SK-N-SH (cell line): ENCODE measurements at regions not wholly inside any gene's neighbourhood (a gene's known extent, or its start where the extent isn't known, plus 50 kb on each side); places are given as distances from the start of the nearest gene placed in this dataset.

Source experiments
- CTCF ChIA-PET: fragments of 300-600, 350-600 bp; formaldehyde crosslinking; extraction: SDS; loops from one replicate; lab custom pipeline; 2021; lab: Yijun Ruan, JAX
- POLR2A ChIA-PET: fragments of 350-600 bp; sonication (Branson Sonifier 250); formaldehyde crosslinking; extraction: SDS; loops from one replicate; lab custom pipeline; 2020; ENCODE audit warnings: antibody characterized with exemption, inconsistent platforms; lab: Yijun Ruan, JAX
- DNase-seq: peaks from one replicate; pipeline ENCODE4 v3.0.0; 2012
- H2AFZ ChIP-seq: fragments of 200-600 bp; sonication (generic); 2 replicates; pipeline ENCODE4 v1.8.1; 2016; ENCODE audit warnings: antibody characterized with exemption, mild to moderate bottlenecking, low read depth
- H3F3A ChIP-seq: fragments of 200-600 bp; sonication (generic); replicated peaks from 2 replicates; pipeline ENCODE3; 2016; ENCODE audit warnings: antibody characterized with exemption, mild to moderate bottlenecking; ENCODE audit not compliant: insufficient read depth
- H3K27ac ChIP-seq, 2 experiments: fragments of 200-500 bp in 1 of 2; fragments of 200-600 bp in 1 of 2; sonication (Bioruptor generic) in 1 of 2; sonication (generic), shearing (Covaris generic) in 1 of 2; 2 replicates each; pipeline versions ENCODE4 v1.5.1 to v1.6.1; 2014 to 2016; ENCODE audit warnings: low read depth in 2 of 2, inconsistent platforms in 1 of 2, low read length in 1 of 2, mild to moderate bottlenecking in 1 of 2, mixed read lengths in 1 of 2
- H3K27me3 ChIP-seq: fragments of 200-600 bp; sonication (generic), shearing (Covaris generic); 2 replicates; pipeline ENCODE4 v1.6.1; 2016; ENCODE audit warnings: mixed run types; ENCODE audit not compliant: insufficient read depth
- H3K36me3 ChIP-seq, 2 experiments: fragments of 200-500 bp in 1 of 2; fragments of 200-600 bp in 1 of 2; sonication (Bioruptor generic) in 1 of 2; sonication (generic) in 1 of 2; replicated peaks in 1 of 2; 2 replicates each; pipeline versions ENCODE3 to v1.5.1; 2014 to 2016; ENCODE audit warnings: low read length in 1 of 2, mild to moderate bottlenecking in 1 of 2; ENCODE audit not compliant: insufficient read depth in 2 of 2, control insufficient read depth in 1 of 2
- H3K4me1 ChIP-seq, 2 experiments: fragments of 200-500 bp in 1 of 2; fragments of 200-600 bp in 1 of 2; sonication (Bioruptor generic) in 1 of 2; sonication (generic), shearing (Covaris generic) in 1 of 2; 2 replicates each; pipeline versions ENCODE4 v1.5.1 to v1.6.1; 2014 to 2016; ENCODE audit warnings: low read depth in 1 of 2, low read length in 1 of 2, mixed run types in 1 of 2; ENCODE audit not compliant: insufficient read depth in 2 of 2, control insufficient read depth in 1 of 2
- H3K4me2 ChIP-seq: fragments of 200-600 bp; sonication (generic), shearing (Covaris generic); 2 replicates; pipeline ENCODE4 v1.6.1; 2017; ENCODE audit warnings: mixed run types
- H3K4me3 ChIP-seq, 2 experiments: fragments of 200-500 bp in 1 of 2; fragments of 200-600 bp in 1 of 2; sonication (Bioruptor generic) in 1 of 2; sonication (generic), shearing (Covaris generic) in 1 of 2; 2 replicates each; pipeline versions ENCODE4 v1.5.1 to v1.8.1; 2014 to 2016; ENCODE audit warnings: low read depth in 2 of 2, inconsistent platforms in 1 of 2, low read length in 1 of 2, mild to moderate bottlenecking in 1 of 2, mixed read lengths in 1 of 2, moderate library complexity in 1 of 2
- H3K79me2 ChIP-seq: fragments of 200-600 bp; sonication (generic); 2 replicates; pipeline ENCODE4 v1.8.1; 2017; ENCODE audit warnings: mild to moderate bottlenecking; ENCODE audit not compliant: insufficient read depth
- H3K9ac ChIP-seq: fragments of 200-600 bp; sonication (generic); 2 replicates; pipeline ENCODE4 v1.6.1; 2017; ENCODE audit warnings: mixed run types
- H3K9me2 ChIP-seq: fragments of 200-600 bp; sonication (generic); 2 replicates; pipeline ENCODE4 v1.6.1; 2017; ENCODE audit warnings: mixed run types
- H3K9me3 ChIP-seq: fragments of 200-600 bp; sonication (generic); 2 replicates; pipeline ENCODE4 v1.6.1; 2017; ENCODE audit warnings: mixed run types, mild to moderate bottlenecking, moderate library complexity
- H4K20me1 ChIP-seq: fragments of 200-600 bp; sonication (generic); 2 replicates; pipeline ENCODE4 v1.6.1; 2017; ENCODE audit warnings: mild to moderate bottlenecking, mixed run types; ENCODE audit not compliant: insufficient read depth
- CTCF ChIP-seq: fragments of 200-600 bp; sonication (generic); IDR thresholded peaks from 2 replicates; pipeline ENCODE4 v1.6.1; 2017; ENCODE audit warnings: antibody characterized with exemption, mild to moderate bottlenecking, moderate library complexity
- ELF1 ChIP-seq: IDR thresholded peaks from 2 replicates; pipeline ENCODE4 v1.4.0; 2012
- EP300 ChIP-seq, 2 experiments: IDR thresholded peaks; 2 replicates each; pipeline versions ENCODE4 v1.4.0 to v1.6.1; 2012; ENCODE audit warnings: borderline replicate concordance in 1 of 2, low read depth in 1 of 2, low read length in 1 of 2
- EZH2phosphoT487 ChIP-seq: fragments of 200-600 bp; sonication (generic); IDR thresholded peaks from 2 replicates; pipeline ENCODE4 v1.6.1; 2017; ENCODE audit warnings: low read depth, mixed run types, mild to moderate bottlenecking, antibody characterized with exemption, moderate library complexity, borderline replicate concordance
- FOSL2 ChIP-seq: IDR thresholded peaks from 2 replicates; pipeline ENCODE4 v1.4.0; 2012; ENCODE audit warnings: low read depth, mild to moderate bottlenecking, moderate library complexity, borderline replicate concordance
- FOXJ3 ChIP-seq: sonication (generic); formaldehyde crosslinking; IDR thresholded peaks from 2 replicates; pipeline ENCODE4 v1.5.1; 2020; ENCODE audit warnings: mild to moderate bottlenecking, missing genetic modification reagents
- FOXM1 ChIP-seq: IDR thresholded peaks from 2 replicates; pipeline ENCODE4 v1.4.0; 2012; ENCODE audit warnings: low read depth, mild to moderate bottlenecking
- IRF3 ChIP-seq: fragments of 150-350 bp; IDR thresholded peaks from 2 replicates; pipeline ENCODE4 v1.6.1; 2016; ENCODE audit warnings: mild to moderate bottlenecking, low read depth, low read length
- JUND ChIP-seq: IDR thresholded peaks from 2 replicates; pipeline ENCODE4 v1.4.0; 2012
- MAX ChIP-seq: IDR thresholded peaks from 2 replicates; pipeline ENCODE4 v1.4.0; 2012; ENCODE audit warnings: low read depth
- MEF2A ChIP-seq: IDR thresholded peaks from 2 replicates; pipeline ENCODE4 v1.4.0; 2012; ENCODE audit warnings: low read depth, borderline replicate concordance
- MXI1 ChIP-seq: IDR thresholded peaks from 2 replicates; pipeline ENCODE4 v1.6.1; 2012; ENCODE audit warnings: mild to moderate bottlenecking, low read depth, low read length, improper control_type of control experiment
- POLR2AphosphoS5 ChIP-seq: IDR thresholded peaks from 2 replicates; pipeline ENCODE4 v1.6.1; 2012; ENCODE audit warnings: low read depth, low read length
- RAD21 ChIP-seq: IDR thresholded peaks from 2 replicates; pipeline ENCODE4 v1.6.1; 2012; ENCODE audit warnings: mild to moderate bottlenecking, low read length
- RCOR1 ChIP-seq: fragments of 150-350 bp; IDR thresholded peaks from 2 replicates; pipeline ENCODE4 v1.6.1; 2017; ENCODE audit warnings: antibody characterized with exemption, low read length
- RXRA ChIP-seq: IDR thresholded peaks from 2 replicates; pipeline ENCODE4 v1.4.0; 2012; ENCODE audit warnings: low read depth, mild to moderate bottlenecking, borderline replicate concordance
- SMC3 ChIP-seq: IDR thresholded peaks from 2 replicates; pipeline ENCODE4 v1.6.1; 2012; ENCODE audit warnings: low read depth, low read length, improper control_type of control experiment
- TAF1 ChIP-seq: IDR thresholded peaks from 2 replicates; pipeline ENCODE4 v1.6.1; 2012; ENCODE audit warnings: low read depth, mild to moderate bottlenecking, low read length, moderate library complexity, borderline replicate concordance
- TCF12 ChIP-seq: IDR thresholded peaks from 2 replicates; pipeline ENCODE4 v1.4.0; 2012
- USF2 ChIP-seq: fragments of 150-350 bp; IDR thresholded peaks from 2 replicates; pipeline ENCODE4 v1.6.1; 2017; ENCODE audit warnings: antibody characterized with exemption, low read length, low read depth, borderline replicate concordance
- YY1 ChIP-seq: IDR thresholded peaks from 2 replicates; pipeline ENCODE4 v1.4.0; 2012; ENCODE audit warnings: low read depth, mild to moderate bottlenecking
- ZBTB33 ChIP-seq: IDR thresholded peaks from 2 replicates; pipeline ENCODE4 v1.4.0; 2012; ENCODE audit warnings: low read depth, borderline replicate concordance
- WGBS: methylation state at CpG from one replicate; pipeline ENCODE4 v1.1.6; 2017; ENCODE audit warnings: low lambda C conversion rate; 5-methylcytosine and 5-hydroxymethylcytosine counted together

GRCh38 chr17:71505981-71506380, 614.8 kb upstream of the SOX9 start:
- Histone ChIP-seq H3K9ac (no peak overlapping the region), H3K27ac (no peak overlapping the region; a peak in 1 of 4 replicates), H3K9me3 (no peaks in the 10 kb centered on the region), H3K9me2 (no peaks in the 10 kb centered on the region)
- 91% methylated on average over 6 of the region's 6 CpGs for WGBS
- POLR2A ChIA-PET = no interaction called here
- CTCF ChIA-PET = interaction anchor here (0.9 kb wide), 1 partner anchor 33 kb away, joined by 4 read pairs; no protein-coding TSS in a partner anchor
- no peak for TF ChIP-seq RXRA
- TF ChIP-seq TCF12 = no peak
- no peak for TF ChIP-seq FOXM1
- TF ChIP-seq SMC3 = no peak
- TF ChIP-seq USF2 = no peak
- TF ChIP-seq MAX = no peak
- TF ChIP-seq MEF2A = no peak
- no peak for TF ChIP-seq YY1
- no peak for TF ChIP-seq RCOR1
- no peak for TF ChIP-seq MXI1
- TF ChIP-seq ZBTB33 = no peak
- TF ChIP-seq FOXJ3 (CRISPR knock-in tag) = no peak
- TF ChIP-seq JUND = no peak
- no peak for TF ChIP-seq POLR2AphosphoS5
- TF ChIP-seq, all 33 proteins: peak for 0
- Histone ChIP-seq H3F3A (peaks cover 26% of the 10 kb centered on the region), H2AFZ (no peak overlapping the region), H3K4me2 (no peak overlapping the region), H3K4me1 (peaks cover 4 to 13% of the 10 kb centered on the region in 2 experiments), H3K36me3 (no peaks in the 10 kb centered on the region), H3K4me3 (no peak overlapping the region), H4K20me1 (no peaks in the 10 kb centered on the region), H3K79me2 (no peaks in the 10 kb centered on the region), H3K27me3 (no peaks in the 10 kb centered on the region)
- no peak for DNase-seq

GRCh38 chr17:71511266-71511995, 609.4 kb upstream of the SOX9 start:
- no peak for DNase-seq
- H2AFZ ChIP-seq = no peak overlapping the region
- TF ChIP-seq MAX (no peak), EZH2phosphoT487 (no peak), TAF1 (no peak), IRF3 (no peak), MXI1 (no peak), EP300 (IDR thresholded peaks at IDR 0.05; ENCODE audit: borderline replicate concordance in 1 of 2, low read depth in 1 of 2, low read length in 1 of 2) (no peak), FOXM1 (no peak), ELF1 (no peak), CTCF (no peak), RAD21 (no peak), SMC3 (no peak), FOSL2 (no peak)

More at GRCh38 chr17:71511266-71511995, 609.4 kb upstream of the SOX9 start:
- Histone ChIP-seq H4K20me1 (no peaks in the 10 kb centered on the region), H3K4me1 (peaks cover 0 to 7% of the 10 kb centered on the region in 2 experiments; a peak in 2 of 4 replicates), H3K27me3 (no peaks in the 10 kb centered on the region), H3K4me3 (no peak overlapping the region), H3F3A (no peaks in the 10 kb centered on the region), H3K27ac (no peak overlapping the region), H3K9me3 (no peaks in the 10 kb centered on the region), H3K36me3 (no peaks in the 10 kb centered on the region), H3K9me2 (no peaks in the 10 kb centered on the region), H3K9ac (no peak overlapping the region), H3K4me2 (no peak overlapping the region), H3K79me2 (no peaks in the 10 kb centered on the region)
- ChIA-PET CTCF (interaction anchor here (1.5 kb wide), 1 partner anchor 38 kb away, joined by 5 read pairs; no protein-coding TSS in a partner anchor), POLR2A (no interaction called here)
- 88% methylated on average over 3 of the region's 3 CpGs for WGBS
